Endodermal cell (in vitro differentiated cells): ENCODE measurements at regions not wholly inside any gene's neighbourhood (a gene's known extent, or its start where the extent isn't known, plus 50 kb on each side); places are given as distances from the start of the nearest gene placed in this dataset.

ENCODE experiments used
- DNase-seq: peaks from one replicate; pipeline ENCODE4 v3.0.0-alpha.2; 2017
- H3K27ac ChIP-seq: 2 replicates; pipeline ENCODE4 v1.5.1; 2013; ENCODE audit warnings: mild to moderate bottlenecking, low read depth, low read length, moderate library complexity
- H3K27me3 ChIP-seq: 2 replicates; pipeline ENCODE4 v1.6.1; 2013; ENCODE audit warnings: mild to moderate bottlenecking, low read length, moderate library complexity; ENCODE audit not compliant: insufficient read depth, control insufficient read depth, poor library complexity, severe bottlenecking
- H3K36me3 ChIP-seq: 2 replicates; pipeline ENCODE4 v1.7.0; 2013; ENCODE audit warnings: mild to moderate bottlenecking, low read length, moderate library complexity; ENCODE audit not compliant: control insufficient read depth, insufficient read depth
- H3K4me1 ChIP-seq: one replicate; pipeline ENCODE4 v1.7.0; 2013; ENCODE audit warnings: low read length; ENCODE audit not compliant: control insufficient read depth, insufficient read depth
- H3K4me3 ChIP-seq: 2 replicates; pipeline ENCODE4 v1.5.1; 2013; ENCODE audit warnings: mild to moderate bottlenecking, low read length, moderate library complexity
- H3K9ac ChIP-seq: 2 replicates; pipeline ENCODE4 v1.6.1; 2013; ENCODE audit warnings: mild to moderate bottlenecking, low read length, moderate library complexity; ENCODE audit not compliant: poor library complexity, severe bottlenecking; ENCODE audit errors: extremely low read depth
- H3K9me3 ChIP-seq: 2 replicates; pipeline ENCODE4 v1.6.1; 2013; ENCODE audit warnings: mild to moderate bottlenecking, low read length, moderate library complexity; ENCODE audit not compliant: control insufficient read depth
- H3K27ac Mint-ChIP-seq: 2 replicates; pipeline ENCODE4 v1.8.0; 2020; ENCODE audit warnings: mixed read lengths
- H3K27me3 Mint-ChIP-seq: 2 replicates; pipeline ENCODE4 v1.8.0; 2021; ENCODE audit warnings: mild to moderate bottlenecking, mixed read lengths; ENCODE audit not compliant: insufficient read depth
- H3K36me3 Mint-ChIP-seq: 2 replicates; pipeline ENCODE4 v1.8.0; 2020; ENCODE audit warnings: low read depth, mixed read lengths
- H3K4me1 Mint-ChIP-seq: 2 replicates; pipeline ENCODE4 v1.8.0; 2020; ENCODE audit warnings: mixed read lengths
- H3K4me3 Mint-ChIP-seq: 2 replicates; pipeline ENCODE4 v1.8.0; 2020; ENCODE audit warnings: mild to moderate bottlenecking, moderate library complexity, mixed read lengths
- H3K9me3 Mint-ChIP-seq: 2 replicates; pipeline ENCODE4 v1.8.0; 2020; ENCODE audit warnings: mild to moderate bottlenecking, mixed read lengths
- WGBS, 2 experiments: methylation state at CpG; one replicate each; pipeline versions ENCODE4 v1.1.5 to v1.1.7; 2013; ENCODE audit warnings: missing lambda C conversion rate in 2 of 2, mixed read lengths in 1 of 2; ENCODE audit not compliant: insufficient coverage in 1 of 2, insufficient read length in 1 of 2; 5-methylcytosine and 5-hydroxymethylcytosine counted together
- TF ChIP-seq, protein P1 (sequence below): fragments of 200-600 bp; sonication (generic); conservative IDR thresholded peaks from 2 replicates; pipeline ENCODE4 v1.5.0; 2021; ENCODE audit warnings: antibody characterized with exemption, mild to moderate bottlenecking

DNA sequence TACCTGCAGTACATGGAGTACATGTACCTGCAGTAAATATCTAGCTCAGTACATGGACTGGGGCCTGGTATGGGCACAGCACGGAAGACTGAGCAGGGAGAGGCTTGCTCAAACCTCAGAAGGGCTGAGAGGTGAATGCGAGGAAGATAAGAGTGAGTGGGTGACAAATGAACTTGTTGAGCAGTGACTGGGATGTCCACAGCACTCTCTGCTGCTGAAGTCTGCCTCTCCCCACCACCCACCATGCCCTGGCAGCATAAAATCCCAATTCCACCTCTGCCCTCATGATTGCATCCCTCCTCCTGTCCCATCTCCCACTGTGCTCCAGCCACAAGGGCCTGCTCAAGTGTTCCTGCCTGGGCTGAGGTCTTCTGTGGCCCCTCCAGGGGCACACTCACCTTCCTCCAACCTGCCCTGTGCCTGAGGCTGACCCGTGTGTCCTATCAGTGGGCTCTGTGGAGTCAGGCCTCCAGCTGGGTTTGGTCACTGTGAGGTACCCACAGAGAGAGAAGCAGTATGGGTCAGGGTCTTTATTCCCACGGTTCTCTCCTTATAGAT lies 114.2 kb downstream of the FOXD2 start:
- H3K4me3 Mint-ChIP-seq = no peak overlapping the region
- Histone ChIP-seq H3K9me3 (no peaks in the 10 kb centered on the region), H3K4me3 (no peak overlapping the region), H3K36me3 (no peaks in the 10 kb centered on the region), H3K27me3 (no peaks in the 10 kb centered on the region), H3K4me1 (peaks cover 20% of the 10 kb centered on the region), H3K9ac (no peak overlapping the region), H3K27ac (no peak overlapping the region)
- H3K9me3 Mint-ChIP-seq = no peaks in the 10 kb centered on the region
- H3K36me3 Mint-ChIP-seq = no peaks in the 10 kb centered on the region
- TF ChIP-seq, protein P1, sequence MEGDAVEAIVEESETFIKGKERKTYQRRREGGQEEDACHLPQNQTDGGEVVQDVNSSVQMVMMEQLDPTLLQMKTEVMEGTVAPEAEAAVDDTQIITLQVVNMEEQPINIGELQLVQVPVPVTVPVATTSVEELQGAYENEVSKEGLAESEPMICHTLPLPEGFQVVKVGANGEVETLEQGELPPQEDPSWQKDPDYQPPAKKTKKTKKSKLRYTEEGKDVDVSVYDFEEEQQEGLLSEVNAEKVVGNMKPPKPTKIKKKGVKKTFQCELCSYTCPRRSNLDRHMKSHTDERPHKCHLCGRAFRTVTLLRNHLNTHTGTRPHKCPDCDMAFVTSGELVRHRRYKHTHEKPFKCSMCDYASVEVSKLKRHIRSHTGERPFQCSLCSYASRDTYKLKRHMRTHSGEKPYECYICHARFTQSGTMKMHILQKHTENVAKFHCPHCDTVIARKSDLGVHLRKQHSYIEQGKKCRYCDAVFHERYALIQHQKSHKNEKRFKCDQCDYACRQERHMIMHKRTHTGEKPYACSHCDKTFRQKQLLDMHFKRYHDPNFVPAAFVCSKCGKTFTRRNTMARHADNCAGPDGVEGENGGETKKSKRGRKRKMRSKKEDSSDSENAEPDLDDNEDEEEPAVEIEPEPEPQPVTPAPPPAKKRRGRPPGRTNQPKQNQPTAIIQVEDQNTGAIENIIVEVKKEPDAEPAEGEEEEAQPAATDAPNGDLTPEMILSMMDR = no peak
- DNase-seq = no peak
- peaks cover 4% of the 10 kb centered on the region for H3K27me3 Mint-ChIP-seq
- H3K27ac Mint-ChIP-seq = no peak overlapping the region
- peaks cover 57% of the 10 kb centered on the region for H3K4me1 Mint-ChIP-seq
- 90 to 94% methylated on average over 3 to 4 of the region's 4 CpGs for WGBS, 2 experiments

DNA sequence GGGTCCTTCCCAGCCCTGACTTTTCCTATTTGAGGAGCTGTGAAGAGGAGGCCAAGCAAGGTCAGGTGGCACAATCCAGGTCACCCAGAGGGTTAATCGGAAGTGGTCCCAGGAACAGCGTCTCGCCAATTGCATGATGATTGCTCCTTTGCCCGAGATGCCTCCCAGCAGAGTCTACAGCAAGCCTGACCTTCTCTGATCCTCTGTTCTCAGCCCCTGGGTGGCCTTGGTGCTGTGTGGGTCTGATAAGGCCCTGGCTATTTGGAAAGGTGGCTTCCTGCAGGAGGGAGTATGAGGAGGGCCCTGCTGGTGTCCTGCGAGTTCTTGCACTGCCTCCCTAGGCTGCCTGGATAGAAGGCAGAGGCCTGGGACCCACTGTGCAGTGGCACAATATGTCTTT lies 116.2 kb downstream of the FOXD2 start:
- peak; percentile 50 for DNase-seq
- H3K9me3 ChIP-seq = no peaks in the 10 kb centered on the region
- H3K36me3 Mint-ChIP-seq = no peaks in the 10 kb centered on the region
- H3K4me3 ChIP-seq = no peak overlapping the region
- no peak overlapping the region for H3K27ac ChIP-seq
- TF ChIP-seq, protein P1 = no peak
- H3K9ac ChIP-seq = no peak overlapping the region
- peaks cover 8% of the 10 kb centered on the region for H3K27me3 Mint-ChIP-seq
- H3K4me3 Mint-ChIP-seq = no peak overlapping the region
- peaks cover 53% of the 10 kb centered on the region for H3K4me1 Mint-ChIP-seq
- peaks cover 20% of the 10 kb centered on the region for H3K4me1 ChIP-seq
- no peaks in the 10 kb centered on the region for H3K27me3 ChIP-seq
- H3K9me3 Mint-ChIP-seq = no peaks in the 10 kb centered on the region
- H3K36me3 ChIP-seq = no peaks in the 10 kb centered on the region
- WGBS, 2 experiments = 89 to 96% methylated on average over 5 of the region's 5 CpGs
- H3K27ac Mint-ChIP-seq = no peak overlapping the region

DNA sequence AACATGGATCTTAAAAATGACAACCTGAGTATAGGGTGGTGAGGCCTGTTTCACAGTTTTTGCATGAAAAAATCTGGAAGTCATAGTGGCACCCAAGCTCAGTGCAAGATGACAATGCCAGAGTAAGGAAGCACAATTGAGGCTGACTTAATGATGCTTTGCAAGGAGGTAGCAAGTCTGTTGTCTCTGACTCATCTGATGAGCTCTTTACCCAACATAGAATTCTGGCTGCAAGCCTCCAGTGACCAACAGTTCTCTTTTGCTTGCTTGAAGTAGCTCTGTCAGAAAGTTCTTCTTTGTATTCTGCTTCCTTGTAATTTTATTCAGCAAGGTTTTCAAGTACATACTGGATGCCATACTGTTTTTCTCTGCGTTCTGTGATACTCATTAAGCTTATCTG lies 117.1 kb downstream of the FOXD2 start:
- no peaks in the 10 kb centered on the region for H3K9me3 Mint-ChIP-seq
- H3K27me3 Mint-ChIP-seq = peaks cover 8% of the 10 kb centered on the region
- no peak overlapping the region for H3K4me3 Mint-ChIP-seq
- Histone ChIP-seq H3K9me3 (no peaks in the 10 kb centered on the region), H3K36me3 (no peaks in the 10 kb centered on the region), H3K27me3 (no peaks in the 10 kb centered on the region), H3K9ac (no peak overlapping the region), H3K4me1 (peaks cover 20% of the 10 kb centered on the region), H3K27ac (no peak overlapping the region), H3K4me3 (no peak overlapping the region)
- no peak for DNase-seq
- TF ChIP-seq, protein P1 = no peak
- WGBS, 2 experiments = 90 to 92% methylated on average over 1 of the region's 1 CpG
- H3K4me1 Mint-ChIP-seq = peaks cover 55% of the 10 kb centered on the region
- no peak overlapping the region for H3K27ac Mint-ChIP-seq
- H3K36me3 Mint-ChIP-seq = no peaks in the 10 kb centered on the region
